Right lobe of liver (tissue), 6 donors: ENCODE measurements at regions not wholly inside any gene's neighbourhood (a gene's known extent, or its start where the extent isn't known, plus 50 kb on each side); places are given as distances from the start of the nearest gene placed in this dataset.
"Not testable (repeated sequence)": the region's sequence is repeated elsewhere in the genome, so short reads cannot be mapped to it uniquely, and the experiment has no call there.

Experiments
- ATAC-seq, 4 donors: fragments of 200-7000 bp; cut with Tn5 transposase; one replicate each; pipeline ENCODE4 v1.9.1; 2020; ENCODE audit warnings: mild to moderate bottlenecking in 4 of 4, moderate library complexity in 4 of 4
- DNase-seq, 3 donors: peaks; one replicate each; pipeline ENCODE4 v3.0.0-alpha.2; 2020
- H3K27ac ChIP-seq, 3 donors: fragments of 200-600 bp; one replicate each; pipeline ENCODE4 v1.8.0; 2022
- H3K27me3 ChIP-seq, 2 donors: fragments of 200-600 bp; one replicate each; pipeline ENCODE4 v1.8.0; 2022
- H3K36me3 ChIP-seq, 4 donors: fragments of 200-600 bp; sonication (generic) in 1 of 4; one replicate each; pipeline versions ENCODE4 v1.5.1 to v1.8.0; 2017 to 2022; ENCODE audit warnings: control low read depth in 1 of 4
- H3K4me1 ChIP-seq, 4 donors: fragments of 200-600 bp; sonication (generic) in 1 of 4; one replicate each; pipeline versions ENCODE4 v1.5.1 to v1.8.0; 2017 to 2022; ENCODE audit warnings: control low read depth in 1 of 4
- H3K4me3 ChIP-seq, 3 donors: fragments of 200-600 bp; one replicate each; pipeline ENCODE4 v1.8.0; 2022
- H3K9me3 ChIP-seq, 4 donors: fragments of 200-600 bp; sonication (generic) in 1 of 4; one replicate each; pipeline versions ENCODE4 v1.5.1 to v1.8.0; 2017 to 2022; ENCODE audit warnings: control low read depth in 1 of 4
- CTCF ChIP-seq, 4 donors: fragments of 200-600 bp in 3 of 4; fragments of 450-650 bp in 1 of 4; IDR thresholded peaks; one replicate each; pipeline versions ENCODE4 v1.5.1 to v1.8.0; 2016 to 2022; ENCODE audit warnings: antibody characterized with exemption in 4 of 4, mild to moderate bottlenecking in 2 of 4
- POLR2A ChIP-seq: fragments of 450-650 bp; IDR thresholded peaks from one replicate; pipeline ENCODE4 v1.6.1; 2017; ENCODE audit warnings: antibody characterized with exemption, mild to moderate bottlenecking
- WGBS: methylation state at CpG from one replicate; pipeline ENCODE4 v1.1.6; 2018; ENCODE audit warnings: low coverage, low lambda C conversion rate; ENCODE audit not compliant: insufficient coverage; ENCODE audit errors: missing lambda C conversion rate; 5-methylcytosine and 5-hydroxymethylcytosine counted together
- intact Hi-C, 2 donors: fragments of 100-400 bp; cut with DNase I; formaldehyde crosslinking; loops; one replicate each; pipeline versions ENCODE4 v1.11.2 to v1.14.1; 2022
- donor health status: DM: no; HTN: yes; CAD: no.
- donor health status: DM: no; HTN: no; CAD: no.
- donor health status: DM: no; HTN: no; CAD: no.
- donor health status: DM: no; HTN: yes; CAD: no.
- donor health status: DM: no; HTN: yes; CAD: no.

- no peaks in the 10 kb centered on the region for H3K36me3 ChIP-seq
- H3K9me3 ChIP-seq: no peaks in the 10 kb centered on the region
- intact Hi-C loops: no loop called here
- H3K27me3 ChIP-seq: no peaks in the 10 kb centered on the region
- H3K4me1 ChIP-seq: no peaks in the 10 kb centered on the region
- TF ChIP-seq CTCF (IDR thresholded peaks at IDR 0.05) (no peak), POLR2A (no peak)
- DNase-seq (no peak), ATAC-seq (no peak)
- H3K4me3 ChIP-seq: no peak overlapping the region
- H3K27ac ChIP-seq: no peak overlapping the region
These were observed 105.4 kb upstream of the SLC7A11 start for GRCh38 chr4:138347561-138347960.

GRCh38 chr4:138344851-138345250 is 102.7 kb upstream of the SLC7A11 start:
- Histone ChIP-seq H3K27ac (no peak overlapping the region), H3K9me3 (no peaks in the 10 kb centered on the region), H3K4me1 (no peaks in the 10 kb centered on the region), H3K4me3 (no peak overlapping the region), H3K27me3 (no peaks in the 10 kb centered on the region), H3K36me3 (no peaks in the 10 kb centered on the region)
- TF ChIP-seq POLR2A (no peak), CTCF (IDR thresholded peaks at IDR 0.05) (no peak)
- intact Hi-C loops: no loop called here
- WGBS: 59% methylated on average over 4 of the region's 4 CpGs
- ATAC-seq (no peak), DNase-seq (no peak)

GRCh38 chr4:138344054-138344453 is 101.9 kb upstream of the SLC7A11 start:
- TF ChIP-seq POLR2A: no peak
- TF ChIP-seq CTCF (IDR thresholded peaks at IDR 0.05): no peak
- Histone ChIP-seq H3K27ac (no peak overlapping the region), H3K27me3 (no peaks in the 10 kb centered on the region), H3K9me3 (no peaks in the 10 kb centered on the region), H3K4me3 (no peak overlapping the region), H3K4me1 (no peaks in the 10 kb centered on the region), H3K36me3 (no peaks in the 10 kb centered on the region)
- ATAC-seq: no peak
- intact Hi-C loops: no loop called here
- DNase-seq: no peak
- 33% methylated on average over 1 of the region's 1 CpG for WGBS

GRCh38 chr4:138341739-138342415 is 99.7 kb upstream of the SLC7A11 start:
- Histone ChIP-seq H3K27ac (no peak overlapping the region), H3K4me1 (no peaks in the 10 kb centered on the region), H3K9me3 (no peaks in the 10 kb centered on the region), H3K4me3 (no peak overlapping the region), H3K27me3 (no peaks in the 10 kb centered on the region), H3K36me3 (no peaks in the 10 kb centered on the region)
- WGBS: 52% methylated on average over 2 of the region's 3 CpGs
- no peak for DNase-seq
- no peak for TF ChIP-seq POLR2A
- no peak for TF ChIP-seq CTCF (IDR thresholded peaks at IDR 0.05)
- ATAC-seq: no peak
- intact Hi-C loops: no loop called here

GRCh38 chr4:138338840-138339239 is 96.7 kb upstream of the SLC7A11 start:
- ATAC-seq (no peak), DNase-seq (no peak)
- Histone ChIP-seq H3K4me3 (no peak overlapping the region), H3K9me3 (no peaks in the 10 kb centered on the region), H3K27me3 (no peaks in the 10 kb centered on the region), H3K27ac (no peak overlapping the region), H3K36me3 (no peaks in the 10 kb centered on the region), H3K4me1 (no peaks in the 10 kb centered on the region)
- TF ChIP-seq POLR2A (no peak), CTCF (IDR thresholded peaks at IDR 0.05) (no peak)
- 89% methylated on average over 2 of the region's 2 CpGs for WGBS
- intact Hi-C loops: no loop called here

GRCh38 chr4:138338222-138338621 is 96.1 kb upstream of the SLC7A11 start:
- ATAC-seq, H3K4me1 ChIP-seq, H3K4me3 ChIP-seq, H3K36me3 ChIP-seq, H3K27me3 ChIP-seq, intact Hi-C loops, DNase-seq, H3K27ac ChIP-seq, H3K9me3 ChIP-seq: not testable (repeated sequence)
- 78% methylated on average over 5 of the region's 6 CpGs for WGBS
